HG02763 (cell line): ENCODE measurements at regions not wholly inside any gene's neighbourhood (a gene's known extent, or its start where the extent isn't known, plus 50 kb on each side); places are given as distances from the start of the nearest gene placed in this dataset.

Source experiments
- ATAC-seq: cut with Tn5 transposase; IDR thresholded peaks from one replicate; pipeline ENCODE4 v1.9.1; 2021; ENCODE audit warnings: mild to moderate bottlenecking, moderate library complexity; ENCODE audit not compliant: unreplicated experiment

GRCh38 chr13:52975969-52976368 is 52.6 kb upstream of the OLFM4 start:
- ATAC-seq: no peak

DNA sequence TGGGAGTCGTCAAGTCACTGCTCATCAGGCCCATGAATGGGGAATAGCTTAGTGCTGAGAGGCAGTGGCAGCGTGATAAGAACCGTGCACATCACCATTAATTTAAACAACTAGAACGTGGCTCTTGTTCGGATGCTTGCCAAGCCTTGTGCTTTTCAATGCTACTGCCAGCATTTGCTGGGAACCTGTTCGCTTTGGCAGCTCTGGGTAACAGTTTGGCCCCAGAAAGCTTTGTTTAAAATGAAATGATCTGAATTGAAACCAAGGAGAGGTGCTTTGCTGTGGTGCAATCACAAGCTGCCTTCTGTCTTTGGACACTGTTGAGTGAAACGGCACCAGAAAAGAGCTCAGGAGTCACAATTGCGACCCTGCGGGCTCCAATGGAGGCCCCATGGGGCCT is 53.5 kb upstream of the OLFM4 start:
- no peak for ATAC-seq

DNA sequence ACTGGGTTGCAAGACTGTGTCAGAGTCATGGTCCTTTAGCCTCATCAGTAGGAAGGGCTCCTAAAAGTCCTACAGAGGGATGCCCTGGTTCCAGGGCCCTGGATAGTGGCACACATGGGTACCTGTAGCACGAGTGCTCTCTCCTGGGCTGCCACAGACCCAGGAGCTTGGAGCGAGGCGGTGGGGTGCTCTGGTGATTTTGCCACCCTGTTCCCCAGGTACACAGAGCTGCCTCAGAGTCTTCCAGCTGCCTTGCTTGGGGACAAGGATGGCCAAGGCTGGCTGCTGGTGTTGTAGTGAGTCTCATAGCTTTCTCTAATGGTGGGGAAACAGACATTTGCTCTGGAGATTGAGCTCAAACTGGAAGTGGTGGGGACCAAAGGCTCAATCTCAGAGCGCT is 53.9 kb upstream of the OLFM4 start:
- no peak for ATAC-seq

DNA sequence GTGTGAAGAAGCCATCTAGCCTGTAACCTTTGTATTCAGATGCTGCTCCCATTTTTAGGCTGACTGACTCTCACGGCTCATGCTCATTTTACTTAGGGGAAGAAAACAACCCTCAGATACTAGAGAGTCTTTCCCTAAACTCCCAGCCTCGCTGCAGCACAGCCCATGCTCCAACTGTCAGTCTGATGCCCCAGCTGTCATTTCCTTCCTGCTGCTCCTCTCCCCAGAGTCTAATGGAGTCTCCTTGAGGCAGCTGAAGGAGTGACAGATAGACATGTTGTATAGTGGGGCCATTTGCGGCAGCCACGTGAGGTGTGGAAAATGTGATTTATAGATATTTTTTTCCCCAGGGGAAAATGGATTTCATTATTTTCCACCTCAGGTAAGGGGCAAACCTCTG is 59.2 kb upstream of the OLFM4 start:
- ATAC-seq: no peak

- ATAC-seq: peak; percentile 97
Measured at GRCh38 chr13:52968074-52968700, 60.4 kb upstream of the OLFM4 start.

GRCh38 chr13:52961987-52962386 is 66.6 kb upstream of the OLFM4 start:
- ATAC-seq: no peak

DNA sequence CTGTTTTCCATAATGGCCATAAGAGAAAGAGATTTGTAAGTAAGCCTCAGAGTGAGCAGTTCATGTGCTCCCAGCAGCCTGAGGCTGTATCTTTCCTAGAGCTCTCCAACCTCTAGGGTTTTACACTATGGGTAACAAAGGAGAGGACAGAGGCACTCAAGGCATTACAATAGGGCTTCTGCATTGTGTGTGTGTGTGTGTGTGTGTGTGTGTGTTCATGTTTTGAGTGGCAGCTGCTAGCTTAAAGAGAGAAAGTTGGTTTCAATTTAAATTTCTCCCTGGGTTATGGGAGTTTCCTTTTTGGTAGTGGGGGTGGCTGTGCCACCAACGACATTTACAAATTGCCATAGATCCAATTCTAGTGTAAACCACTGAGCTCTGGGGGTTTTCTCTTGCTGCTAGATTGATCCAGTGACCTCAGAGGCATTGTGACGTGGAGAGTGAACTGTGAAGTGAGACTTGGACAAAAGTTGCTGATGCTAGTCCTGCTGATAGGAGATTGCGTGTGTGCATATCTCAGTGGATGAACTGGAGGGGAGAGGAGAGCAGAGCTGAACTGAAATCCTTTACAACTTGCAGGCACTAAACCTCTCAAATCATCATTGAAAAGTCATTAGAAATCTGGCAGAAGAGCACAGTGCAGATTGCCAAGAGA is 67.2 kb upstream of the OLFM4 start:
- no peak for ATAC-seq

GRCh38 chr13:52955472-52955874 is 73.1 kb upstream of the OLFM4 start:
- no peak for ATAC-seq

GRCh38 chr13:52954838-52955237 is 73.8 kb upstream of the OLFM4 start:
- ATAC-seq: no peak

GRCh38 chr13:52950436-52950956 is 78.1 kb upstream of the OLFM4 start:
- ATAC-seq: no peak

GRCh38 chr13:52949742-52950141 is 78.9 kb upstream of the OLFM4 start:
- ATAC-seq: no peak

DNA sequence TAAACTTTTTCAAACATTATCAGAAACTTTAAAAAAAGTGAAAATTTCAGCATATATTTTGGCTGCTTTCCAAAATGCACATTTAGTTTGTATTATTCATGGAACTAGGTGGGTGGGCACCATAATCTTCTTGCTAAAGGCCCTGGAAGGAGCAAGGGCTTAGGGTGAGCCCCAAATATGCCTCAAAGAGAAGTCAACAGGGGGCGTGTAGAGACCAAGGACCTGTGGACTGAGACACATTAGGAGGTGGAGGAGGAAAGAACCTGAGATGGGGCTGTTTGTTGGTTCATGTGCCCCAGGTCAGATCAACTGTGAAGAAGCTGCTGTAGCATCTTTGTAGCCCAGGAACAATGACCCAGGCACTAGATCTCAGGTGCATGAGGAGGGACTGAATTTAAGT is 79.6 kb upstream of the OLFM4 start:
- no peak for ATAC-seq

GRCh38 chr13:52947921-52948373 is 80.7 kb upstream of the OLFM4 start:
- no peak for ATAC-seq

DNA sequence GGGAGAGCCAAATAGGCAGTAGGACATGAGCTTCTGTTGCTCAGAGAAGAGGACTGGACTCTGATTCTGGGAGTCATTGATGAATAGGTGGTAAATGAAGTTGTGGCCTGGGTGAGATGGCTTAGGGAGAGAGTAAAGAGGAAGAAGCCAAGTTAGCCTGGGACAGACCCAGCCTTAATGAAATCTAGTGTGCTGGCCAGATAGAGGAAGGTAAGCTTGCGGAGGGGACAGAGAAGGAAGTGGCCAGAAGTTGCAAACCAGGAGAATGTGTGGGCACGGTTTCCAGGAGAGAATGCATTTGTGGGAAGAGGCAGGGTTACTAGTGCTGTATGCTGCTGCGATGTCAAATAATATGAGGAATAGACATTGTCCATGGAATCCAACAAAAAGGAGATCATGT is 83.3 kb upstream of the OLFM4 start:
- no peak for ATAC-seq

GRCh38 chr13:52944697-52945096 is 83.9 kb upstream of the OLFM4 start:
- ATAC-seq: no peak

DNA sequence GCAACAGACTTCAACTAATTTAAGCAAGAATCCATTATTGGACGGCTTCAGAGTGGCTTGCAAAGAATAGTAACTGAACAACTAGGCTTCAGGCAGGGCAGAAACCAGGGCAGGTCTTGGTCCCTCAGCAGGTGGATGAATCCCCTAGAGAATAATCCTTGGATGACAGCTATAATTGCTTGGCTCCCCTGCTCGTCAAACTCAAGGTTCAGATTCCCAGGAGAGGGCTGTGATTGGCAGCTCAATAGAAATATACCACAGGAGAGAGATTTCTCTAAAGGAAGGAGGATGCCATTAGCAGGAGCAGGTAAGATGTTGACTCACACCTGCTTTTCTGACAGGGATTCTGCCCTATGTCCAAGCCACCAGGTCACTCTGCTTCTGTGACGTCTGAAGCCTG is 89.6 kb upstream of the PCDH8 start:
- ATAC-seq: no peak

DNA sequence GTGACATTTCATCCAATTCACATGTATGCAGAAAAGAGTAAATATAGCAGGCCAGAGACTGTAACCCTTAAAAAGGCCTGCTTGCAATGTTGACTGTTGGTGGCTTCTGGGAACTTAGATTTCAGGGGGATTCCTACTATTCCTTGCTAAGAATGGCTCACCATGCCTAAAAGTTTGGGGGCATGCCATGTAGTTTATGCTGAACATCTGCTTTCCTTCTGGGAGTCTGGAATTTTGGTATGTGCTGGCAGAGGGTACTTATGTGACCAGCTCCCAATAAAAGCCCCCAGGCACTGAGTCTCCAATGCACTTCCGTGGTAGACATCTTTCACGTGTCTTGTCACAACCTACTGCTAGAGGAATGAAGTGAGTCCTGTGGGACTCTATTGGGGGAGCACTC is 88.4 kb upstream of the PCDH8 start:
- no peak for ATAC-seq

DNA sequence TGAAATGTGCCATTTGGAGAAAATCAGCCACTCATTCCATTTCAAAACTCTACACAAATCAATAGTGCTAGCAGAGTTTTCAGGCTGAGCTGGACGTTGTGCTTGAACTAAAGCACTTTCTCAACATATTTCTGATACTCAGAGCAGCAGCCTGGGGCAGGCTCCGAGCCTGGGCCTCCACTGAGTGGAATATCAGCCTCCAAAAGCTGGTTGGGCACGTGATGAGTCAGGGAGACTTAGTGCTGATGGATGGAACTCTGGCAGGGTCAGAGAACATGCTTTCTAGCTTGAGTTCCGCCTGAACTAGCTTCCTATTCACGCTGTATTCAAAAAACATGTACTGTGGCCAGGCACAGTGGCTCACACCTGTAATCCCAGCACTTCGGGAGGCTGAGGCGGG is 85.8 kb upstream of the PCDH8 start:
- ATAC-seq: no peak

DNA sequence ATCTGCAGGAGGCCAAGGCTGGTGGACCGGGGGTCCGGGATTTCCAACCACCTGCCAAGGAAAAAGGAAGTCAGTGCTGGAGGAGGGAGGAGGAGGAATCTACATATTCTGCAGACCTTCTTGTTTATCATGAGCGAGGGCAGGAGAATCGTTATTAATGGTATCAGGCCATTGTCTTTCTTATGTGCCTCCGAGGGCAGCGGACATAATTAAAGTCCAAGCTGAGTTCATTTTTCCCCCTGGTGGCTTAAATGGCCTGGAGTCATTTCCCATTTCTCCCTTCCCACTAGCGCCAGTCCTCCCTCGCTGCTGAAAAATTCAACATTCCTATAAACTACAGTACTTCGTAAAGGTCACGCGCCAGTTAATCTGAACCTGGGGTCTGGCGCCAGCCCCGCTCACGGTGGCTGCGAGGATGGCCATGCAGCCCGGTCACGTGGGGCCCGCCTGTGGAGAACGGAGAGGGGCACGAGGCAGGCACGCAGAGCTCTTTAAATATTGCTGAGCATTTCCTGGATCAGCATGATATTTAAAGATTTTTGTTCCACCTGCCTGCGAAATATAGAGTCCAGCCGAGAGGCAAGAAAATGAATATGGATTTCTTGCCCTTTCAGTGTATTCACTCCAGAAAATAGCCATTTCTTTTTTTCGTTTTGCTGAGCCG is 85.2 kb upstream of the PCDH8 start:
- no peak for ATAC-seq

GRCh38 chr13:52933099-52933498 is 84.7 kb upstream of the PCDH8 start:
- ATAC-seq: no peak

DNA sequence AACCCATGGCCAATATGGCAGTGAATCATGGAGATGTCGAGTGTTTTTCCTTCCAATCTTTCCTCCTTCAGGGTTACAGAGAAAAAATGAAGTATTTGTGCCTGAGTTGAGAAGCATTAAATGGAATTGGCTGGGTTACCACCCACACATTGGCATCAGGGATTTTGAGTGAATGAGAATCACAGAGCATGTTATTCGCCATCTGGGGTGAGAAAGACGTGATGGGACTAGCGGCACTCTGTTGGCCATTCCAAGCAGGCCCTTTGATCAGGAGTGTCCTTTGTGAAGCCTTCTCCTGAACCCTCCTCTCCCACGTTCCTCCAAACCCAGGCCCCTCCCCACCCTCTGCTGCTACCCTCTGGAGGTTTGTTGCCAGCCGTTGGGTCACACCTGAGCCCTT is 84.2 kb upstream of the PCDH8 start:
- ATAC-seq: no peak
